Activated CD8-positive, alpha-beta T cell treated with anti-CD3 and anti-CD28 coated beads for 36 hours (primary cell): ENCODE measurements at regions not wholly inside any gene's neighbourhood (a gene's known extent, or its start where the extent isn't known, plus 50 kb on each side); places are given as distances from the start of the nearest gene placed in this dataset.

Source experiments
- ATAC-seq: fragments of 200-7000 bp; cut with Tn5 transposase; one replicate; pipeline ENCODE4 v1.10.0; 2021; ENCODE audit warnings: mild to moderate bottlenecking, moderate library complexity
- CTCF ChIA-PET: fragments of 350-600 bp; sonication (Branson Sonifier 250); formaldehyde crosslinking; loops from one replicate; lab custom pipeline; 2021; ENCODE audit warnings: antibody characterized with exemption; lab: Charles Lee
- POLR2A ChIA-PET: fragments of 350-600 bp; sonication (Branson Sonifier 250); formaldehyde crosslinking; loops from one replicate; lab custom pipeline; 2021; ENCODE audit warnings: antibody characterized with exemption; lab: Charles Lee
- DNase-seq: peaks from one replicate; pipeline ENCODE4 v3.0.0-alpha.2; 2020
- H3K27ac Mint-ChIP-seq: one replicate; pipeline ENCODE4 v1.8.0; 2021; ENCODE audit warnings: mild to moderate bottlenecking, mixed read lengths
- H3K27me3 Mint-ChIP-seq: one replicate; pipeline ENCODE4 v1.8.0; 2021; ENCODE audit warnings: mixed read lengths
- H3K36me3 Mint-ChIP-seq: one replicate; pipeline ENCODE4 v1.8.0; 2021; ENCODE audit warnings: low read depth, mixed read lengths
- H3K4me1 Mint-ChIP-seq: one replicate; pipeline ENCODE4 v1.8.0; 2021; ENCODE audit warnings: low read depth, mixed read lengths
- H3K4me3 Mint-ChIP-seq: one replicate; pipeline ENCODE4 v1.8.0; 2021; ENCODE audit warnings: mild to moderate bottlenecking, moderate library complexity, mixed read lengths
- H3K9me3 Mint-ChIP-seq: one replicate; pipeline ENCODE4 v1.8.0; 2021; ENCODE audit warnings: mixed read lengths
- intact Hi-C: fragments of 100-400 bp; cut with micrococcal nuclease; formaldehyde crosslinking; loops from one replicate; pipeline ENCODE4 v1.10.0; 2022
- TF ChIP-seq, protein P1 (sequence below): fragments of 200-600 bp; IDR thresholded peaks from one replicate; pipeline ENCODE4 v1.8.0; 2022; ENCODE audit warnings: antibody characterized with exemption, mild to moderate bottlenecking

- POLR2A ChIA-PET = no interaction called here
- no peaks in the 10 kb centered on the region for H3K36me3 Mint-ChIP-seq
- TF ChIP-seq, protein P1, sequence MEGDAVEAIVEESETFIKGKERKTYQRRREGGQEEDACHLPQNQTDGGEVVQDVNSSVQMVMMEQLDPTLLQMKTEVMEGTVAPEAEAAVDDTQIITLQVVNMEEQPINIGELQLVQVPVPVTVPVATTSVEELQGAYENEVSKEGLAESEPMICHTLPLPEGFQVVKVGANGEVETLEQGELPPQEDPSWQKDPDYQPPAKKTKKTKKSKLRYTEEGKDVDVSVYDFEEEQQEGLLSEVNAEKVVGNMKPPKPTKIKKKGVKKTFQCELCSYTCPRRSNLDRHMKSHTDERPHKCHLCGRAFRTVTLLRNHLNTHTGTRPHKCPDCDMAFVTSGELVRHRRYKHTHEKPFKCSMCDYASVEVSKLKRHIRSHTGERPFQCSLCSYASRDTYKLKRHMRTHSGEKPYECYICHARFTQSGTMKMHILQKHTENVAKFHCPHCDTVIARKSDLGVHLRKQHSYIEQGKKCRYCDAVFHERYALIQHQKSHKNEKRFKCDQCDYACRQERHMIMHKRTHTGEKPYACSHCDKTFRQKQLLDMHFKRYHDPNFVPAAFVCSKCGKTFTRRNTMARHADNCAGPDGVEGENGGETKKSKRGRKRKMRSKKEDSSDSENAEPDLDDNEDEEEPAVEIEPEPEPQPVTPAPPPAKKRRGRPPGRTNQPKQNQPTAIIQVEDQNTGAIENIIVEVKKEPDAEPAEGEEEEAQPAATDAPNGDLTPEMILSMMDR = no peak
These were observed 151.5 kb upstream of the COPS8 start for GRCh38 chr2:236934166-236934565.

DNA sequence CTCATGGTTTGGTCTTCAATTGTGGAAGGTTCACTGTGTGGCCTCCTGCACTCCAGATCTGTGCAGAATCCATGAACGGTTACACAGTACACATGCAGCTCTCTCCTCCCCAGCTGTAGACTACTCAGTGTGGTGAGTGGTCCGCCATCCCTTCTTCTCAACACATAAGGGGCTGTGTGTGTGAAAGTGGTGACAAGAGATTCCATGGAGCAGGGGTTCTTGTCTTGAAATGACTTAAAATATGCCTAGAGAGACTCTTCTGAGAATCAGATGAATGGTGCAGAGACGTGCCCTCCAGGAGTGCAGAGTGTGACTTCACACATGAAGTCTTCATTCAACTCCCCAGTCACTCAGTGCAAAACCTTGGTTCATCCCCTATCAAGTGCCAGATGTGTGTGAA, 151.0 kb upstream of the COPS8 start:
- POLR2A ChIA-PET = no interaction called here
- CTCF ChIA-PET = no interaction called here

More at GRCh38 chr2:236934166-236934565, 151.5 kb upstream of the COPS8 start:
- Mint-ChIP-seq H3K9me3 (no peaks in the 10 kb centered on the region), H3K4me1 (no peaks in the 10 kb centered on the region), H3K27ac (no peak overlapping the region), H3K27me3 (no peaks in the 10 kb centered on the region), H3K4me3 (no peak overlapping the region)
- DNase-seq (no peak), ATAC-seq (no peak)
- intact Hi-C loops = no loop called here
- CTCF ChIA-PET = no interaction called here

GRCh38 chr2:236935083-236935482, 150.6 kb upstream of the COPS8 start:
- POLR2A ChIA-PET = no interaction called here
- no peak overlapping the region for H3K27ac Mint-ChIP-seq
- ATAC-seq = no peak
- H3K27me3 Mint-ChIP-seq = no peaks in the 10 kb centered on the region
- H3K36me3 Mint-ChIP-seq = no peaks in the 10 kb centered on the region
- intact Hi-C loops = no loop called here
- no peaks in the 10 kb centered on the region for H3K4me1 Mint-ChIP-seq
- CTCF ChIA-PET = no interaction called here
- DNase-seq = no peak
- H3K9me3 Mint-ChIP-seq = no peaks in the 10 kb centered on the region
- TF ChIP-seq, protein P1 = no peak
- no peak overlapping the region for H3K4me3 Mint-ChIP-seq

More for the DNA sequence above, 151.0 kb upstream of the COPS8 start:
- intact Hi-C loops = no loop called here
- H3K9me3 Mint-ChIP-seq = no peaks in the 10 kb centered on the region
- H3K36me3 Mint-ChIP-seq = no peaks in the 10 kb centered on the region
- no peaks in the 10 kb centered on the region for H3K27me3 Mint-ChIP-seq
- H3K4me1 Mint-ChIP-seq = no peaks in the 10 kb centered on the region
- H3K27ac Mint-ChIP-seq = no peak overlapping the region
- DNase-seq (no peak), ATAC-seq (no peak)
- no peak overlapping the region for H3K4me3 Mint-ChIP-seq
- TF ChIP-seq, protein P1 = no peak

DNA sequence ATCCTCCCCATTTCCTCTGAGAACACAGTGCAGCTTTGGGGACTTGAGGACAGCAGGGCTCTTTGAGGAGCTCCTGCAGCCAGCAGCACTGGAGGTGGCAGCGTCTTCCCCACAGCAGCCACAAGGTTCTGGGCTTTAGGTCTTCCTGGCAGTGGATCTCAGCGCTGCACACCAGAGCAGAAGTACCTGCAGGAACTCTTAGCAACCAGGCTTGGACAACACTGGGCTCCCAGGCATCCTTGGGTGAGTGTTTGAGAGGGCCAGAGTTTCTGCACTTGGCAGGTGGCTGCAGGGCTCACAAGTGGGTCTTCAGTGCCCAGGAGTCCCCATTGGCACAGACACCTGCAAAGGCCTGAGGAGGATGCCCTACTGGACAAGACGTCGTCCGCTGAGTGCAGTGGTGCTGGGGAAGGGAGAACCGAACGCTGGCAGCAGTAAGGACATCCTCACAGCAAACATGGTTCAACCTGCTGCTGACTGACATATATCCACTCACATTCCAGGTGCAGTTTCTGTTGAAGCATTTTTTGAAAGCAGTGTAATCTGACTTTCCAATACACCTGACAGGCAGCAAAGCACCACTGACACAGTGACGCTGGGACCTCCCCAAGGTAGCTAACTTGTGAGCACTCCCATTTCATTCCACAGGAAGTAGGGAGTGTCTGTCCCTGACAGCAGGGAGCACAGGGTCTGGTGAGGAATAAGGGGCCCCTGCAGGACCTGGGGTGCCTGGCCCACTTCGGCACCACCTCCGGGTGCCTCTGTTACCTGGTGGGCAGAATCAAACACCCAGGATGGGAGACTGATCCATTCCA, 149.9 kb upstream of the COPS8 start:
- H3K27me3 Mint-ChIP-seq = no peaks in the 10 kb centered on the region
- TF ChIP-seq, protein P1 = no peak
- no peak overlapping the region for H3K27ac Mint-ChIP-seq
- H3K9me3 Mint-ChIP-seq = no peaks in the 10 kb centered on the region
- DNase-seq = no peak
- POLR2A ChIA-PET = no interaction called here
- intact Hi-C loops = no loop called here
- no peak overlapping the region for H3K4me3 Mint-ChIP-seq
- H3K4me1 Mint-ChIP-seq = no peaks in the 10 kb centered on the region
- no peak for ATAC-seq
- no peaks in the 10 kb centered on the region for H3K36me3 Mint-ChIP-seq
- CTCF ChIA-PET = interaction anchor here (1.3 kb wide), 1 partner anchor 9 kb away, joined by 3 read pairs; no protein-coding TSS in a partner anchor

GRCh38 chr2:236936446-236936940, 149.2 kb upstream of the COPS8 start:
- no peak overlapping the region for H3K4me3 Mint-ChIP-seq
- H3K4me1 Mint-ChIP-seq = no peaks in the 10 kb centered on the region
- TF ChIP-seq, protein P1 = no peak

More at GRCh38 chr2:236936446-236936940, 149.2 kb upstream of the COPS8 start:
- ATAC-seq (no peak), DNase-seq (no peak)
- CTCF ChIA-PET = interaction anchor here (1.3 kb wide), 1 partner anchor 10 kb away, joined by 3 read pairs; no protein-coding TSS in a partner anchor
- Mint-ChIP-seq H3K36me3 (no peaks in the 10 kb centered on the region), H3K27ac (no peak overlapping the region), H3K9me3 (no peaks in the 10 kb centered on the region), H3K27me3 (no peaks in the 10 kb centered on the region)
- intact Hi-C loops = no loop called here
- POLR2A ChIA-PET = no interaction called here
